ENCODE measurements at regions not wholly inside any gene's neighbourhood (a gene's known extent, or its start where the extent isn't known, plus 50 kb on each side); places are given as distances from the start of the nearest gene placed in this dataset.

DNA sequence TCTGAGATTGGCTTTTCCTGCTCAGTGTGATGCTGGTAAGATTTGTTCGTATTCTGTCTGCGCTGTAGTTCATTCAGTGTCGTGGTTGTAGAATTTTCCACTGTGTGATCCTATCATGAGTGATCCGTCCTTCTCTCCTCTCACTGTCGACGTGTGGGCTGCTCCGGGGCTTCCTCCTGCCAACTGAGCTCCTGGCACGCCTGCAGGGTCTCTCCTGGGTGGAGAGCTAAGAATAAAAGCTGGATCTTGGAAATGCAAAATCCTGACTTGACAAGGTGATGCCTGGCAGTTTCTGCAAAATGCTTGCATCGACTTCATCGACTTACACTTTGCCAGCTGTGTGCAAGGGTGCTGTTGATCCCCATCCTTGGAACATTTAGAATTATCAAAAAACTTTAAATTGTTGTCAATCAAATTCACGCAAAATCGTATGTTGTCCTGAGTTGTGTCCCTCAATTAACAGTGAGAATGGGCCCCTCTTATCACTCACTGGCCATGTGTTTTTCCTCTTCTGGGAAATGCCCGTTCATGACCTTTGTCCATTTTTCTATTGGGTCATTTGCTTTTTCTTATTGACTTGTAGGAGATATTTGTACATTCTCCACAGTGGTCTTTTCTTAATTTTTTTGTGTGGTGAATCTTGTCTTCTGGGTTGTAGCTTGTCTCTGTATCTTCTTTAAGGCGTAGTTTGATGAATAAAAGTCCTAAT, 125.5 kb downstream of the CRYAA start:
- no peaks in the 10 kb centered on the region for H3K4me1 Mint-ChIP-seq
- peaks cover 11% of the 10 kb centered on the region for H3K27me3 Mint-ChIP-seq
- CTCF ChIA-PET = no interaction called here
- H3K4me3 Mint-ChIP-seq = no peak overlapping the region
- H3K27ac Mint-ChIP-seq = no peak overlapping the region
- DNase-seq = no peak
- no peaks in the 10 kb centered on the region for H3K36me3 Mint-ChIP-seq
- no peak for ATAC-seq
- no peaks in the 10 kb centered on the region for H3K9me3 Mint-ChIP-seq (ENCODE audit: low read depth)

- CTCF ChIA-PET = no interaction called here
- peaks cover 11% of the 10 kb centered on the region for H3K27me3 Mint-ChIP-seq
Observed at GRCh38 chr21:43292866-43293142, 124.0 kb downstream of the CRYAA start.

GRCh38 chr21:43292041-43292865, 123.4 kb downstream of the CRYAA start:
- ATAC-seq (no peak), DNase-seq (no peak)
- Mint-ChIP-seq H3K9me3 (ENCODE audit: low read depth) (no peaks in the 10 kb centered on the region), H3K4me3 (no peak overlapping the region), H3K4me1 (peaks cover under 1% of the 10 kb centered on the region), H3K36me3 (no peaks in the 10 kb centered on the region), H3K27ac (no peak overlapping the region), H3K27me3 (peaks cover 11% of the 10 kb centered on the region)
- CTCF ChIA-PET = no interaction called here

More at GRCh38 chr21:43292866-43293142, 124.0 kb downstream of the CRYAA start:
- H3K36me3 Mint-ChIP-seq = no peaks in the 10 kb centered on the region
- DNase-seq (no peak), ATAC-seq (no peak)
- no peak overlapping the region for H3K4me3 Mint-ChIP-seq
- no peak overlapping the region for H3K27ac Mint-ChIP-seq
- H3K9me3 Mint-ChIP-seq (ENCODE audit: low read depth) = no peaks in the 10 kb centered on the region
- no peaks in the 10 kb centered on the region for H3K4me1 Mint-ChIP-seq

- Mint-ChIP-seq H3K36me3 (no peaks in the 10 kb centered on the region), H3K4me3 (no peak overlapping the region), H3K4me1 (peaks cover 4% of the 10 kb centered on the region), H3K27ac (no peak overlapping the region), H3K27me3 (peaks cover 11% of the 10 kb centered on the region), H3K9me3 (ENCODE audit: low read depth) (no peaks in the 10 kb centered on the region)
- DNase-seq = no peak
- ATAC-seq = no peak
- CTCF ChIA-PET = no interaction called here
Observed at GRCh38 chr21:43291347-43291950, 122.6 kb downstream of the CRYAA start.

GRCh38 chr21:43290421-43291346, 121.9 kb downstream of the CRYAA start:
- DNase-seq (no peak), ATAC-seq (no peak)
- H3K4me1 Mint-ChIP-seq = peaks cover 4% of the 10 kb centered on the region
- H3K9me3 Mint-ChIP-seq (ENCODE audit: low read depth) = no peaks in the 10 kb centered on the region
- no peaks in the 10 kb centered on the region for H3K36me3 Mint-ChIP-seq
- H3K27ac Mint-ChIP-seq = no peak overlapping the region
- H3K4me3 Mint-ChIP-seq = no peak overlapping the region
- CTCF ChIA-PET = no interaction called here
- peaks cover 9% of the 10 kb centered on the region for H3K27me3 Mint-ChIP-seq

- CTCF ChIA-PET = no interaction called here
- H3K27ac Mint-ChIP-seq = no peak overlapping the region
- ATAC-seq (no peak), DNase-seq (no peak)
- peaks cover 6% of the 10 kb centered on the region for H3K27me3 Mint-ChIP-seq
- no peak overlapping the region for H3K4me3 Mint-ChIP-seq
- H3K4me1 Mint-ChIP-seq = peaks cover 4% of the 10 kb centered on the region
- no peaks in the 10 kb centered on the region for H3K9me3 Mint-ChIP-seq (ENCODE audit: low read depth)
- H3K36me3 Mint-ChIP-seq = no peaks in the 10 kb centered on the region
Observed at GRCh38 chr21:43289966-43290365, 121.2 kb downstream of the CRYAA start.

- no peak overlapping the region for H3K27ac Mint-ChIP-seq
- H3K9me3 Mint-ChIP-seq (ENCODE audit: low read depth) = no peaks in the 10 kb centered on the region
Observed at GRCh38 chr21:43289442-43289841, 120.6 kb downstream of the CRYAA start.

DNA sequence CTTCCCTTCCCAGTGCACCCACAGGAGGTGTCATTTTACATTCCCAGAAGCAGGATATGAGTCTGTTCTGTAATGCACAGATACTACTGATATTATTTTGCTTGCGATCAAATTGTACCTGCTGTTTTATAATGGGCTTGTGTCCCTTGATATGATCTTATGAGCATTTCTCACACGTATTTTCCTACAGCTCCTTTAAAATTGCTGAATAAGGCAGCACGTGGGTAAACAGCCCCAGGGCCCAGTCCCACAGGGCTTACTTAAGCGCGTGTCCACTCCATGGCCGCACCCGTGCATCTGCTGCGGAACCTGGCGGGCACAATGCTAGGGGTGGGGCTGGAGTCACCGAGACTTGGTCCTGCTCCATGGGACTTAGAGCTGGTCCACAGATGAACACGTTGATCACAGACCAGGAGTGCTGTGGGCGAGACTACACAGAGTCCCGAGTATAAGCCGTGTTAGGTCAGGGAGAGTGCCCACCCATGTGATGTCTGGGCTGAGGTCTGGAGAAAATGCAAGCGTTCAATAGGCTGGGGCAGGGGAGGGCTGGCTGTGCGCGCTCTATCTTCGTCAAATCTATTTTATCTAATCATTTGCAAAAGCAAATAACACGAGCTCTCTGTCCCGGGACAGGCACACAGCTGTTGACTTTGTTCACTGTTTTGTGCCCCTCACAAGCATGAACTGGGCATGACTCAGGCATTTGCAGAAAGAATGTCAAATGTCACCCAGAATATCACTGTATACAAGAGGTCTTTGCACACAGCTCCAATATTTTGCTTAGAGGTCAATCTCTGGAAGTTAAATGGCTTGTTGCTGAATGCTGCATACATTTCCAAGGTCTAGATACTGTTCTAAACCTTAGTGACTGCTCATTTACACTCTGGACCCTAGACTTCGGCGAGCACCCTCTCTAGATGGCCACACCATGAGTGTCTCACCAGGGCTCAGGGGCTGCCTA, 119.3 kb downstream of the CRYAA start:
- no peaks in the 10 kb centered on the region for H3K36me3 Mint-ChIP-seq
- no peaks in the 10 kb centered on the region for H3K9me3 Mint-ChIP-seq (ENCODE audit: low read depth)
- no peak for ATAC-seq
- DNase-seq = no peak
- H3K4me3 Mint-ChIP-seq = no peak overlapping the region
- CTCF ChIA-PET = no interaction called here
- no peak overlapping the region for H3K27ac Mint-ChIP-seq
- no peaks in the 10 kb centered on the region for H3K27me3 Mint-ChIP-seq
- peaks cover 4% of the 10 kb centered on the region for H3K4me1 Mint-ChIP-seq

More at GRCh38 chr21:43289442-43289841, 120.6 kb downstream of the CRYAA start:
- Mint-ChIP-seq H3K36me3 (no peaks in the 10 kb centered on the region), H3K4me1 (peaks cover 4% of the 10 kb centered on the region), H3K4me3 (no peak overlapping the region), H3K27me3 (peaks cover 2% of the 10 kb centered on the region)
- DNase-seq (no peak), ATAC-seq (no peak)
- CTCF ChIA-PET = no interaction called here

DNA sequence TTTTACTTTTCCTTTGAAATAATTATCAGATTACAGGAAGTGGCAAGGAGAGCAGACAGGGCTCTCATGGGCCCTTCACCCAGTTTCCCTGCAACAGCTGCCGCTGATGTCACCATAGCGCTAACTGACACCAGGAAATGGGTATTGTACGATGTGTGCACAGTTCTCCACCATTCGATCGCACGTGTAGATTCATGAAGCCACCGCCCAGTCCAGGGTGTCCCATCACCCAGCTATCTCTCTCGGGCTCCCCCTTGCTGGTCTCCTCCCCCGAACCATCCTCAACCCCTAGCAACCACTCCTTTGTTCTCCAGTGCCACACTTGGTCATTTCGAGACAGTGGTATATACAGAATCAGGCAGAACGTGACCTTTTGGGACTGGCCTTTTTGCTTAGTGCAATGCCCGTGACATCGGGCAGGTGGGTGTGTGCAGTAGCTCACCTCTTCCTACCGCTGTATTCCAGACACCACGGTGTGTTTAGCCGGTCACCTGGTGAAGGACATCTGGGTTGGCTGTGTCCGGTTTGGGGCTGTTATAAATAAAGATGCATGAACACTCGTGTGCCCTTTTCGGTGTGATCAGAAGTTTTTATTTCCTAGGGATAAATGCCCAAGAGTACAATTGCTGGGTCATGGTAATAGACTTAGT, 118.4 kb downstream of the CRYAA start:
- Mint-ChIP-seq H3K36me3 (no peaks in the 10 kb centered on the region), H3K9me3 (ENCODE audit: low read depth) (no peaks in the 10 kb centered on the region), H3K27ac (no peak overlapping the region), H3K4me1 (peaks cover 4% of the 10 kb centered on the region), H3K27me3 (no peaks in the 10 kb centered on the region), H3K4me3 (no peak overlapping the region)
- DNase-seq (peak; percentile 53), ATAC-seq (peak; percentile 66)
- CTCF ChIA-PET = no interaction called here

DNA sequence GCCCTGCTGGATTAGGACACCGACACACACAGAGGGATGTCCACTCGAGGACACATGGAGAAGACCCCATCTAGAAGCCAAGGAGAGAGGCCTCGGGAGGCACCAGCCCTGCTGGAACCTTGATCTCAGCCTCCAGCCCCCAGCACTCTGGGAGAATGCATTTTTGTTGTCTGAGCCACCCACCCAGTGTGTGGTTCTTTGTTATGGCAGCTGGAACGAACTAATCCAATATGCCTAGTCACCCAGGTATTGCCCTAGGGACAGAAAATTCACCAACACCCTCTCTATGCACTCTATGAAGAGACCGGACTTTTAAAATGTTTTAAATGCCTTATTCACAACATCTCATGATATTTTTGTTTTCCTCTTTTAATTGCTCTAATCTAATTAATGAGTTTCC, 117.4 kb downstream of the CRYAA start:
- H3K9me3 Mint-ChIP-seq (ENCODE audit: low read depth) = no peaks in the 10 kb centered on the region
- CTCF ChIA-PET = no interaction called here

DNA sequence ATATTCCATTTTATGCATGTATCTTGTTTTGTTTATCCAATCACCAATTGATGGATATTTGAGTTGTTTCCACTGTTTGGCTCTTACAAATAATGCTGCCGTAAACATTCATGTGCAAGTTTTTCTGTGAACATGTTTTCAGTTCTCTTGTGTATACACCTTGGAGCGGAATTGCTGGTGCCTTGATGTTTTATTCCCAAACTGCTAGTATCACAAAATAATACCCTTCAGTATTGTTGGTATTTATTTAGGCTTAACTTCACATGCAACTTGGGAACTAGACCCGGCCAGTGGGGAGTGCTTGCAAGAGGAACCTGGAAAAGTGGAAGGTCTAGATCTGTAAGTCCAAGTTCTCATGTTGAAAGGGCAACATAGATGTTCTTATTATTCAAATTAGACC, 115.9 kb downstream of the CRYAA start:
- Mint-ChIP-seq H3K36me3 (no peaks in the 10 kb centered on the region), H3K4me1 (peaks cover 8% of the 10 kb centered on the region), H3K27me3 (no peaks in the 10 kb centered on the region), H3K4me3 (no peak overlapping the region), H3K9me3 (ENCODE audit: low read depth) (no peaks in the 10 kb centered on the region), H3K27ac (no peak overlapping the region)
- CTCF ChIA-PET = no interaction called here
- ATAC-seq (no peak), DNase-seq (no peak)

More for the DNA sequence above, 117.4 kb downstream of the CRYAA start:
- DNase-seq = no peak
- ATAC-seq = no peak
- Mint-ChIP-seq H3K36me3 (no peaks in the 10 kb centered on the region), H3K4me1 (peaks cover 5% of the 10 kb centered on the region), H3K4me3 (no peak overlapping the region), H3K27me3 (no peaks in the 10 kb centered on the region), H3K27ac (no peak overlapping the region)

DNA sequence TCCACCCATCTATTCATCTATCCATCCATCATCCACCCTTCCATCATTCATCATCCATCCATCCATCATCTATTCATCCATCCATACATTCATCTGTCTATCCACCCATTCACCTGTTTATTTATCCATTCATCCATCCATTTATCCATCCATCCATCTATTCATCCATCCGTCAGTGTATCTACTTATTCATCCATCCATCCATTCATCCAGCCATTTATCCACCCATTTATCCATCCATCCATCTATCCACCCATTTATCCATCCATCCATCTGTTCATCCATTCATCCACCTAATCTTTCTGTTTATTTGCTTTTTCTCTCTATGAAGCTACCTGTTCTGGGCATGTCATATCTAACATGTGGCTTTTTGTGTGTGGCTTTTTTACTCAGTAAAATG, 115.4 kb downstream of the CRYAA start:
- no peaks in the 10 kb centered on the region for H3K27me3 Mint-ChIP-seq
- DNase-seq = no peak
- no peak overlapping the region for H3K4me3 Mint-ChIP-seq
- H3K4me1 Mint-ChIP-seq = peaks cover 8% of the 10 kb centered on the region
- H3K9me3 Mint-ChIP-seq (ENCODE audit: low read depth) = no peaks in the 10 kb centered on the region
- no peaks in the 10 kb centered on the region for H3K36me3 Mint-ChIP-seq
- CTCF ChIA-PET = no interaction called here
- no peak for ATAC-seq
- no peak overlapping the region for H3K27ac Mint-ChIP-seq
